HG03460 (cell line): ENCODE measurements at regions not wholly inside any gene's neighbourhood (a gene's known extent, or its start where the extent isn't known, plus 50 kb on each side); places are given as distances from the start of the nearest gene placed in this dataset.

Experiments used
- ATAC-seq: cut with Tn5 transposase; IDR thresholded peaks from one replicate; pipeline ENCODE4 v1.9.1; 2021; ENCODE audit not compliant: unreplicated experiment

DNA sequence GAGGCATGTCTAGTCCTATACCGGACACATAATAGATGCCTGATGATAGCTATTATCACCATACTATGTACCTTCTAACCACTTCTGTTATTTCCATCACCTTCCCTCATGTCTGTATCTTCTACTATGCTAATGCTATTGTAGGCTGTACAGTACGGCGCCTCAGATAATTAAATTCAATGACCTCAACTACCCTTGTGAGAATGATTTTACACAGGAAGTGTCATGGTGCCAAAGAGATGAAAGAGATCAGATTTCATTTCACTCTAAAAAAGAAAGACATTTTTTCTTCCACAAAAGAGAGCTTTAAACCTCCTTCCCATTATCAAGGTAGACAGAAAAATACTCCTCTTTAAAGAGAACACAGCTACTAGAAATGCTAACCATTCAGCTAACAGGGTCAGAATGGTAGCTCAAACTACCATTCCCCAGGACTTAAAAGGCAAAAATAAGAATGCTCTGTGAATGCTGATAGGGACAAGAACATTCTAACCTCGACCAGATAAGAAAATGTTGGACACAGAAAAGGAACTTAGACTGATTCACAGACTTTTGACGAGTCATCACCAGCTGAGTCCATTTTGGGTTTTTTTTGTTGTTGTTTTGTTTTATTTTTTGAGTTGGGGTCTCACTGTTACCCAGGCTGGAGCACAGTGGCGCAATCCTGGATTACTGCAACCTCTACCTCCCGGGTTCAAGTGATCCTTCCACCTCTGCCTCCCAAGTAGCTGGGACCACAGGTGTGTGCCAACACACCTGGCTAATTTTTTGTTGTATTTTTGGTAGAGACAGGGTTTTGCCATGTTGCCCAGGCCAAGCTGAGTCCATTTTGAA lies 99.2 kb upstream of the RAPGEF2 start:
- ATAC-seq = no peak

DNA sequence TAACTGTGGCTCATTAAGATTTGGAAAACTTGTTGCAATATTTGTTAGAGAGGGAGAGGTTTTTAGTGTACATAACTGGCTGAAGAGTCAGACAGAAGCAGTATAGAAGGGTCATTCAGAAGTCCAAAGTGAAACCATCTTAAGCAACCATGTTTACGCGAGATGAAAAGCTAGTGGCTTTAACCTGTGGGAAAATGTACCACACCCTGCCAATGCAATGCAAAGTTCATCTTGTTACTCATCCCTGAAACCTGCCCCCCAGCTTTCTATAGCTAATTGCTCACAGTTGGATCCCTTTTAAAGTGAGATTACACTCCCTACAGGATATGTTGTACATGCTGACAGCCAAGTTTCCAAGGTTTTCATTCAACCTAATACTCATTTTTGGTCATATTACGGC lies 96.7 kb upstream of the RAPGEF2 start:
- ATAC-seq = no peak

DNA sequence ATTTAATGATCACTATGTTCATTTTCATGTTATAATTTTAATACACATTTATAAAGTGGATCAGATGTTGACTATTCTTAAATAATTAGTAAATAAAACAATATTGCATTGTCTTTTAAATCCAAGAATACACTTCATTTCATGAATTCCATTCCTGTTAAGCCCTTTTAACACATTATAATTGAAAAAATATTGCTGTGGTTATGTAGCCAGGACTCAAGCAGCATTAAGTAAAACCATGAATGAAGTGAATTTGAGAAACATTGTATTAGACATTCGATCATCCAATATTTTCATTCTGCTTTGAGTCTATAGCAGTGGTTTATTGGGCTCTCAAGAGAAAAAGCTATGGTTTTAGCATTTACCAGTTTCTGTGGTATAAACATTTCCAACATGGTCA lies 94.2 kb upstream of the RAPGEF2 start:
- ATAC-seq = no peak

DNA sequence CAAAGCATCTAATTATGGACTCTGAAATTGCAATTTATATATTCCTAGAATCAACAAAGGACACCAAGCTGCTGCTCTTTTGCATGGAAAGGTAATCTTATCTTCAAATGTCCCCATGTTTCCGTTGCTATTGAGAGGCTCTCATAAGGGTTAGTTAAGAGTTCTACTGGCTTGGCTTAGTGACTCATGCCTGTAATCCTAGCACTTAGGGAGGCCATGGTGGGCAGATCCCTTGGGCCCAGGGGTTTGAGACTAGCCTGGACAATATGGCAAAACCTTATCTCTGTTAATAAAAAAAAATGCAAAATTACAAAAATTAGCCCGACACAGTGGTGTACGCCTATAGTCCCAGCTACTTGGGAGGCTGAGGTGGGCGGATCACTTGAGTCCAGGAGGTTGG lies 93.4 kb upstream of the RAPGEF2 start:
- ATAC-seq = no peak

DNA sequence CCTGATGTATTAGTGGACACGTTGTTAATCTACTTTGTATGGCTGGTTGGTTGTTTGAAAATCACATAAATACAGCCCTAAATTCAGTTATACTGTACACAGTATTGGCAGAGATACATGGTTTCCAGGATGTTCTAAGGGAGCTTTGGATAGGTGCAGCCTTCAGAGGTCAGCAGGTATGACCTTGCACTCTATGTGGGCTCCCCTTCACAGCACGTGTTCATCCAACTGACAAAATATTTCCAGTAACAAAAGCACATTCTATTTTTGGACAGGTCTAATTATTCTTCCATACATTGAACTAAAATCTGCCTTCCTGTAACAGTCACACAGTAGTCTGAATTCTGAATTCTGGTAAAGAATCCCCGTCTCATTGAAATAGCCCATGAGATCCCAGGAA lies 92.8 kb upstream of the RAPGEF2 start:
- no peak for ATAC-seq

DNA sequence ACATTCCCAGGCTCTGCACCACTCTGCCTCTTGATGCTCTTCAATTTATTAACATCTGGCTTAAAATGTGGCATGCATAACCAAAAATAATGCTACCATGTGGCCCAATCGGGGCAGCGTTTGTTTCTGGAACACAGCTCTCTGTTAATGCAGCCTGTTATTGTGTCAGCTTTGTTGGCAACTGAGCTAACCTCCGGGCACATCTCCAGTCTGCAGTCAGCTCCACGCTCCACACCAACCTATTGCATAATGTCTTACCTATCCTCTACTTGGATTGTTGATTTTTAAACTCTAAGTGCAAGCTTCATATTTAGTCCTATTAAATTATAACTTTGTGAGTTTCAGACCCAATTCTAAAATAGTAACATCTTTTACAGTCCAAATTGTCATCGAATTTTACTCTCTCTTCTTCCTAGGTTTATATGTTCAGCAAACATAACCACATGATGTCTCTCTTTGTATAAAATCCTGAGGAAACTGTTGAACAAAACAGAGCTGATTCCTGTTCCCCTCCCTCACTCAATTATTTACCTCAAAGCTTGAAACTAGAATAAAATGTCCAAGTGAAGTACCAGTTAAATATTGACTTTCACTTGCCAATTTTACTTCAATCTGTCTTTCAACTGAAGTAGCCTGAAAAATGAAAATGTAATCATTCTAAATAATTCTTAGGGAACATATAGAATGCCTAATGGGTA lies 92.2 kb upstream of the RAPGEF2 start:
- no peak for ATAC-seq

DNA sequence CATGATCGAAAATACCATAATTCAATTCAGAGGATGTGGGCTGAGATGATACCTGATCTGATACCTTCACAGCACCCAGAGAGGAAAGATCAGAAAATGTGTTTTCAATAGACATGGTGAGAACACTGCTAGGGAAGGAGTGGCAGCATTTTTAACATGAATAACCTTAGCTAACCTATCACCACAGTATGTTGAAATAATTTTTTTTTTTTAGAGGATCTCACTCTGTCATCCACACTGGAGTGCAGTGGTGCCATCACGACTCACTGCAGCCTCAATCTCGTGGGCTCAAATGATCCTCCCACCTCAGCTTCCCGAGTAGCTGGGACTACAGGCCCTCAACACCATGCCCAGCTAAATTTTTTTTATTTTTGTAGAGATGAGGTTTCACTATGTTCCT lies 90.5 kb upstream of the RAPGEF2 start:
- no peak for ATAC-seq

DNA sequence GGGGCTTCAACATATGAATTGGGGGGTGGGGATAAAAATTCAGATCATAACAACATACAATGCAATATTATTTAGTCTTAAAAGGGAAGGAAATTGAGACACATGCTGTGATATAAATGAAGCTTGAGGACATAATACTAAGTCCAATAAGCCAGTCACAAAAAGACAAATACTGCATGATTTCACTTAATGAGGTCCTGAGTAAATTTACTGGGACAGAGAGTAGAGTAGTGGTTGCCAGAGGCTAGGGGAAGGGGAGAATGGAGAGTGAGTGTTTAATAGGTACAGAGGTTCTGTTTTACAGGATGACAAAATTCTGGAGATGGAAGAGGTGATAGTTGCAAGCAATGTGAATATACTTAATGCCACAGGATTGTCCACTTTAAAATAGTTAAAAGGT lies 89.2 kb upstream of the RAPGEF2 start:
- no peak for ATAC-seq

DNA sequence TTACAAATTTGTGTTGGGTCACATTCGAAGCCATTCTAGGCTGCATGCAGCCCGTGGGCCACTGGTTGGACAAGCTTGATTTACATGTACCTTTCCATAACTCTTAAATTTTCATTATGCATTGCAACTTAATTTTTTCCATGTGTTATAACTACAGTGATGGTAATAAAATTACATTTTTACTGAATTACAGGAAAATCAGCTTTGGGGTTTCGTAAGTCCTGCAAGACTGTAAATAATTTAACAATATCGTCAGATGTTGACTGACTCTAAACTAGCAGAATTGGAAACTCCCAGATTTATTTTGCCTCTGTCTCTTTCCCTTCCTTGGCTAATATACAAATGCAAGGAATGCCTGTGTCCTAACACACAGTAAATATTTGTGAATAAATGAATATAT lies 88.0 kb upstream of the RAPGEF2 start:
- ATAC-seq = no peak

DNA sequence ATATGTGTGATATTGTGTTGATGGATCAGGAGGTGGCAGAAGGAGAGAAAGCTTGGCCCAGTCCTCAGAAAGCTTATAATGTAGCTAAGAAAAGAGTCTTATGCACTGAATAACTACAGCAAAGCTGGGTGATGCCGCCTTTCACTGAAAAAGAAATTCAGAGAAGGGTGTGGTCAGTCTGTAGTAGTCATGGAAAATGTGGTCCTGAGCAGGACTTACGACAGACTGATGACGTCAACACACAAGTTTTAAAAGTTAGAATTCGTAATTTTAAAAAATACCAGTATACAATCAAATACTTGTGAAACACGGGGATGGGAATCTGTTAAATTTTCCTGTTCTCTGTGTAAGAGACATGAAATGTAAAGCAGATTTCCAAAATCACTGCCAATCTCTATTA lies 87.0 kb upstream of the RAPGEF2 start:
- no peak for ATAC-seq

DNA sequence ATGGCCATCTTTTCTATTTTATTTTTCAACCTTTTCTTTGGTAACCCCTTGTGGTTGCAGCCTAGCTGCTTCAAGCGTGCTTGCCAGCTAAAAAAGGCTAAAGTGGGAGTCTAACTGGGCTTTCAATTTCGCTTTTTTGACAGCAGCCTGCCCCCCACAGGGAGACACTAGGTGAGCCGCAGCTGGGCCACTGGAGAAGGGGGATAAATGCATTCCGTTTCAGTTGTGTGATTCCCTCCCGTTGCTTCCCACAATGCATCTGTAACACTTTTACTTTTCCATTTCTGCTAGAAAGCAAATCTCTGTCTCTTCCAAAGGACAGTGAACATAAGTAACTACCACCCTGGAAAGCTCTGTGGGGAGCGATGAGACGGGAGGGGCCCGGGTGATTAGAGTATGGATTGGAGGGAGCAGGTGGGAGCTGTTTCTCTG lies 86.3 kb upstream of the RAPGEF2 start:
- peak; percentile 42 for ATAC-seq

DNA sequence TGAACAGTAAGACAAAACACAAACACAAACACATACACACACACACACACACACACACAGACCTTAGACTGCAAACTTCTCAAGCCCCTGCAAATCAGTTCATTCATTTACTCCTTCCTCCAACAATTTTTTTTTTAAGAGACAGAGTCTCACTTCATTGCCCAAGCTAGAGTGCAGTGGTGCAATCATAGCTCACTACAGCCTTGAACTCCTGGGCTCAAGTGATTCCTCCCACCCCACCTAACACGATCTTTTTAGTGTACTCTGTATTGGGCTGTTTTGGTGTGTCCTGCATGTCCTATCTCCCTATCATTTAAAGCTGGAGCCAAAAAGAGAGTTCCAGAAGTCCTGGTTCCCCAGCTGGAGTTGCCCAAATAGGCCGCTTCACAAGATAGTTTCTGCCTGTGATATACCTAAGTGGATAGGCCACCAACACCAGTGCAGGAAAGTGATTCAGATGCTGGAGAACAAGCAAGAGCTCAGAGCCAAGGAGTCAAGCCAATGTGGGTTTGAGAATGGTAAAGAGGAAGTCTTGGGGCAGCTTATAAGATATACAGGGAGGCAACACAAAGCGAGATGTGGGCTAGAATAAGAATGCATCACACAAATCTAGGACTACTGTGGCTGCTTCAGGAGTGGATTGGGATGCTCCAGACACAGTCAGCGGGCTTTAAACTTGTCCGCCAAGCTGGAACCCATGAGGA lies 85.4 kb upstream of the RAPGEF2 start:
- ATAC-seq = peak; percentile 34

DNA sequence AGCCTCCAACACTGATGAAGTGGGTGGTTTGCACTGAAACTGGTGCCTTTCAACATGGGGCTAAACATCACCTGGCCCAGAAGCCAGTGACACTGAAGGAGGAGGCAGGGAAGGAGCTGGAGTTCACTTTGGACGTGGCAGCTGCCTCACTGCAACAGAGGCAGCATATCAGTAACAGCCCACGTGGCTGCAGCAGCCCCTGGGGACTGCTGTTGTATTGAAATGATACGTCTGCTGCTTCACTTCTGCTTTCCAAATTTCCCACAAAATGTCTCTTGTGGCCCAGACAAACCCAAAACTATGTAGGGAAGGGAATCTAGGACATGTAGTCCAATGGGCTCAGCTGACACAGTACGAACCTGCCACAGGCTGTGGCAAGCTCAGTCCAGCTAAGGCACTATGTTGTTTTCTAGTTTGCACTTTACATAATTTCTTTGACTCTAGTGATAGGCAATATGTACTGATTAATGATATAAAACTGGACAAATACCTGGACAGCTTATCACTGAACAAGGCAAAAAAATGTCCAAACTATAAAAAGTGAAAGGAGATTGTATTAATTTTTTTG lies 84.7 kb upstream of the RAPGEF2 start:
- peak; percentile 95 for ATAC-seq

DNA sequence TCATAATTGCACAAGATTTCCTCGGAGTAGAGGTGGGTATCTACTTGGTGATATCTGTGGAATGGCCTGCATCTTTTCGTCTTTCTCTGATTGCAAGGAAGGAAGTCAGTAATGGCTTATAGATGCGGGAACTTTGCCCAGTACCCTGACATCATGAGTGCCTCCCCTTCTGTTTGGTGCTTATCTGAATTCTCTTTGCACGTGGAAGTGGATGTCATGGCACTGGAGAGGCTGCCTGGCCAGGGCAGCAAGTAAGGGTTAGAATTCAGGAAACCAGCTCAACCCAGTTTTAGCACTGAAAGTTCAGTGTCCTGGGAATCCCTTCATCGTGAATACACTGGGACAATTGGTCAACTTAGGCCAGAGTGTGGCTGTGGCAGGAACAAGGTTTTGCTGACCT lies 83.5 kb upstream of the RAPGEF2 start:
- ATAC-seq = no peak

DNA sequence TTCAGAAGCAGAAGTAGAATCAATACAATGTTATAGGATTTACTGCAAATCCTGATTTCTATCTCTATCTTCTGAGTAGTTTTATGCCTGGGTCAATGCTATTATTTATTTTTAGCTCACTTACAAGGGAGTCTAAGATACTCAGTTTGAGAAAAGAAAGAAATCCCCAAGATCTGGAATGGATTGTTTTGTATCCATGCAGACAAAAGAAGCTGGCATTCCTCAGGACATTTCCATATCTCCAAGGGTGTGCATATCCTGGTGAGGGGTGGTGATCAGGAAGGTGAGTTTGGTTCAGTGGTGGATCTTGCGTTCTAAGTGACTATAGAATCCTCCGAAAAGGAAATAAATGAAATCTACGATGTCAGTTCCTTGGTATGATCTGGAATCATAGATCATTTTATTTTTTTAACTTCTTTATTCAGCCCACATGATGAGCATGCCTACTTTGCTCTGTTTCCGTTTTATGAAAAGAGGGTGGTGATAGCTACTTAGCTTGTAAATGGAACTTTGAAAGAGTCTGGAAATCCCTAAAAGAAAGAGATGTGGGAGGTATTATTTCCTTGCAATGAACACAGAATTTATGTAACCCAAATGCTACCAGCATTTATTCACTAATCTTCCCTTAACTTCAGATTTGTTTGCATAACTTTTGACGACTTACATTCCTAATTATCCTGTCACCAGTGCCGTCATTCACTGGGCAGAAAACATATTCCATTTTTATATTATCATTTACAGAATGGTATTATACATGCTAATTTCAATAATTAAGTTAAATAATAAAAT lies 81.1 kb upstream of the RAPGEF2 start:
- ATAC-seq = no peak

DNA sequence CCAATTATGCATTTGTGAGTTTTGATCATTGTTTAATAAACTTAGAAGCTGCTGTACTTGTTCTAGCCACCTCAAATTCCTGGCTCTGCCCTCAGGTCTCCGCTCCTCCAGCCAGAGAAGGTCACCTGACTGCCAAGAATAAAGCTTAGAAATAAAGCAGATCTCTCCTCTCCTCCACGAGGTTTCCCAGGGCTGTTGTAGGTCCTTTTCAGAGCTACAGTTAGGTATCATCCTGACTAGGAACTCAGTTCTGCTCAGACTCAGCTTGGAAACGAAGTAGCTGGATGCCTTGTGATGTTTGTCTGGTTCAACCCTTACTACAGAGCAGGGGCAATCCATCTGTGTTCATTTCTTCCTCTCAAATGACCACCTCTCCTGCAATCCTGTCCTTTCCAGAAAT lies 79.1 kb upstream of the RAPGEF2 start:
- ATAC-seq = no peak

DNA sequence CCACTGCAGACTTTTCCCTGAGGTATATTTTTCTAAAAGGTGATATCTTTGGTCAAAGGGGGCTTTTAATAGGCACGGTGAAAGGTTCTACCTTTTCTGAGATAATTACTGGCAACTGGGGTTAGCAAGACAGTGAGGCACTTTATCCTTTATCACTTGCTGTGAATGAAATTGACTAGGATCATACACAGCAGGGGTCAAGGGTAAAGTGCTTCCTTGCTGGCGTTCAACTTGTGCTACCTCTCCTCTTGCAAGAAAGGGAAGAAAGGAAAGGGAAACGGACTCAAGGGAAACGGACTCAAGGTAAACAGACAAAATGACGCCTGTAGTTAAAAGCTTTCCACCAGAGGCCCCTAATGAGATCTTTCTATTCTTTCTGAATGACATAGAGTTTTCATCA lies 78.6 kb upstream of the RAPGEF2 start:
- no peak for ATAC-seq

DNA sequence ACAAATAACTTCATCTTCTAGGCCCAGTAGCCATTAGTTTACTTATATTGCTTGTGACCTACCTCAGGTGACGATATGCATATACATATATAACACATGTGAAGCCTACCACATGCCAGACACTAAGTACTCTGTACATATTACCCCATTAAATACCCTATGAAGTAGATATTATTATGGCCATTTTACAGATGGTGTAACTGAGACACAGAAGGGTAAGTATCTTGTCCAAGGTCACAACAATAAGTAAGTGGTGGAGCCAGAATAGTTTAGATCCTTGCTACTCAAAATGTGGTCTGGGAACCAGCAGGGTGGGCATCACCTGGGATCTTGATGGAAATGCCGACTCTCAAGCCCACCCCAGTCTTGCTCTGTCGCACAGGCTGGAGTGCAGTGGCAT lies 78.1 kb upstream of the RAPGEF2 start:
- no peak for ATAC-seq

DNA sequence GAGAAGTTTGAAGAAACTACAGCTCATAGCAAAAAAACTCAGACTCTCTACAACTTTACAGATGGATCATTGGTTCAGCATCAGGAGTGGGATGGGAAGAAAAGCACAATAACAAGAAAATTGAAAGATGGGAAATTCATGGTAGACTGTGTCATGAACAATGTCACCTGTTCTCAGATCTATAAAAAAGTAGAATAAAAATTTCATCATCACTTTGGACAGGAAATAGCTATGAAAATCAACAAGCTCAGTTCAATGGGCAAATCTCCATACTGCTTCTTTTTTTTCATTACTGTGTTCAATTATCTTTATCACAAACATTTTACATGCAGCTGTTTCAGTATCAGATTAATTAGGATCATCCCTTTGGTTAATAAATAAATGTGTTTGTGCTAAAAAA lies 76.5 kb upstream of the RAPGEF2 start:
- no peak for ATAC-seq

DNA sequence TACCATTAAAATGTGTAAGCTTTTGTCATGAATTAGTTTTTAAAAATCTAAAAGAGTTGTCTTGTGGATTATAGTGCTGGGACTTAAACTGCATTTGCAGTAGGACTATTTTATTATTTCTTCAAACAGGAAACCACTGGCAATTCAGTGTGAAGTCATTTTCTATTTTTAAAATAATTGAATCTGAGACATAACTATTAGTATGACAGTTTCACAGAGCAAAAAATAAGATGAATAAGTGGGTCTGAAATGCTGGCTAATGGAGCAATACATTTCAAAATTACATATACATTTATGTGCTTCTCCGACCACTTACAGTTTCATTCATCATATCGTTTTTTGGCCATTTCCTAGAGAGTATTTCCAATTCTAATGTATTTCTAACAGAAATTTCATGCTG lies 75.3 kb upstream of the RAPGEF2 start:
- no peak for ATAC-seq

DNA sequence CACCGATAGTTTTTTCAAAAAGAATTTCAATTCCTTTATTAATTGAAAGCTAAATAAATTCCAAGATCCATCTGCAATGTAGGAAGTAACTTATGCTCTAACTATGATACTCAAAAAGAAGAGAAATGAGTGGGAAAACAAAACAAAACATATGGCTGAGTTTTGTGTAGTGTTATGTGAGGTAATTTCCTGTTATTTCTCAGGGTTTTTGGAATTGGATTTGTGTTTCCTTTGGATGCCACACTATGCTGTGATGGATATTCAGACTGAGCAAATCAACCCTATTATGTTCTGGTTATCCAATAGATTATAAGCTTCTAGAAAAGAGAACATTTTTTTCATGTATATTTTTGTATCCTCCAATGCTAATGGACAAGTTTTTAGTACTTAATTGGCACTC lies 73.4 kb upstream of the RAPGEF2 start:
- ATAC-seq = no peak
